ENCODE measurements at regions not wholly inside any gene's neighbourhood (a gene's known extent, or its start where the extent isn't known, plus 50 kb on each side); places are given as distances from the start of the nearest gene placed in this dataset.

DNA sequence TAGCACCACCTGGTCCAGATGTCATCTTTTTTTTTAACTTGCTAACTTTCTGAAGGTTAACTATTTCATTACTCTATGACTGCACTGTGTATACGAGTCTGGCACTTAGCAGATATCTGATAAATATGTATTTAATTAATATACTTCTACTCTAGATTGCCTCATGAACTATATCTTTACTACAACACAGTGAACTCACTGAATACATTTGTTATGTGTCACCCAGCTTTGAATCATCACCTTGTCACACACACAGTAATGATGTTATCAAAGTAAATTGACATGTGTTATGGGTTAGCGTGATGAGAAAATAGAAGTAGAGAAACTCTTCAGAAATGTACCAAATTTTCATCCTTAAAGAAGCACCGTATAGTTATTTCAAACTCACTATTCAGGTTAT, 419.3 kb upstream of the ADGRL3 start (continued):
- no peak for TF ChIP-seq GPBP1L1 (CRISPR knock-in tag; IDR thresholded peaks at IDR 0.05)
- no peak for TF ChIP-seq RARA (CRISPR knock-in tag; IDR thresholded peaks at IDR 0.05)

- Histone ChIP-seq H3K4me3 (replicated peaks in 1 of 3; ENCODE audit: insufficient read depth in 1 of 3, low read depth in 2 of 3, low read length in 3 of 3) (no peak overlapping the region), H4K20me1 (ENCODE audit: insufficient read depth, low read length) (no peaks in the 10 kb centered on the region), H3K79me2 (ENCODE audit: insufficient read depth, low read length) (no peaks in the 10 kb centered on the region), H3K27ac (ENCODE audit: extremely low read length, insufficient read depth, low read length) (no peak overlapping the region), H3K4me1 (ENCODE audit: insufficient read depth, low read length) (no peaks in the 10 kb centered on the region), H3K9me3 (ENCODE audit: low read length) (no peaks in the 10 kb centered on the region), H3K27me3 (ENCODE audit: control insufficient read depth in 1 of 2, insufficient read depth in 2 of 2, low read length in 2 of 2) (no peaks in the 10 kb centered on the region), H2AFZ (ENCODE audit: low read length) (no peak overlapping the region), H3K36me3 (replicated peaks in 1 of 2; ENCODE audit: control insufficient read depth in 1 of 2, insufficient read depth in 2 of 2, low read length in 2 of 2) (no peaks in the 10 kb centered on the region), H3K9ac (ENCODE audit: insufficient read depth, low read depth, low read length) (no peak overlapping the region), H3K4me2 (ENCODE audit: low read depth, low read length) (no peak overlapping the region)
- BruUV-seq (replicated peaks) = no TSS peak
- intact Hi-C loops (cut with micrococcal nuclease; ENCODE audit: unreplicated experiment) = no loop called here
- no peak for TF ChIP-seq ZNF337 (CRISPR knock-in tag; IDR thresholded peaks at IDR 0.05; ENCODE audit: borderline replicate concordance, low read depth)
- ATAC-seq (no peak), FAIRE-seq (no peak), DNase-seq (ENCODE audit: low spot score) (no peak)
- POLR2A ChIA-PET = no interaction called here
- CTCF ChIA-PET (ENCODE audit: low intra/inter-chr PET ratio, low total read pairs) = no interaction called here
- in situ Hi-C loops (cut with HindIII; ENCODE audit: extremely low pct_ligation_motif_present, low pct_unique_long_range_greater_than_20kb) = no loop called here
Measured at GRCh38 chr4:60790608-60791007, 409.5 kb upstream of the ADGRL3 start.

DNA sequence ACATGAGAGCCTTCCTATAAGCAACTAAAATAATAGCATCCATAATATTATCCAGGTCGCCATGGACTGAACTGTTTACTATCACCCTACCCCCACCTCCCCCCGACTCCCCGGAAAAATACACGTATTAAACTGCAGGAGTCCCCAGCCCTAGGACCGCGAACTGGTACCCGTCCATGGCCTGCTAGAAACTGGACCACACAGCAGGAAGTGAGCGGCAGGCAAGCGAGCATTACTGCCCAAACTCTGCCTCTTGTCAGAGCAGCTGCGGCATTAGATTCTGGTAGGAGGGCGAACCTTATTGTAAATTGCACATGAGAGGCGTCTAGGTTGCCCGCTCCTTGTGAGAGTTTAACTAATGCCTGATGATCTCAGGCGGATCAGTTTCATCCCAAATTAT, 405.8 kb upstream of the ADGRL3 start:
- ATAC-seq (no peak), FAIRE-seq (no peak), DNase-seq (ENCODE audit: low spot score) (no peak)
- H4K20me1 ChIP-seq (ENCODE audit: insufficient read depth, low read length) = no peaks in the 10 kb centered on the region
- TF ChIP-seq NFE2L2 (IDR thresholded peaks at IDR 0.05; ENCODE audit: low read length) = no peak
- no peak for TF ChIP-seq EHMT2 (IDR thresholded peaks at IDR 0.05; ENCODE audit: borderline replicate concordance, low read depth, low read length)
- TF ChIP-seq, protein P1, sequence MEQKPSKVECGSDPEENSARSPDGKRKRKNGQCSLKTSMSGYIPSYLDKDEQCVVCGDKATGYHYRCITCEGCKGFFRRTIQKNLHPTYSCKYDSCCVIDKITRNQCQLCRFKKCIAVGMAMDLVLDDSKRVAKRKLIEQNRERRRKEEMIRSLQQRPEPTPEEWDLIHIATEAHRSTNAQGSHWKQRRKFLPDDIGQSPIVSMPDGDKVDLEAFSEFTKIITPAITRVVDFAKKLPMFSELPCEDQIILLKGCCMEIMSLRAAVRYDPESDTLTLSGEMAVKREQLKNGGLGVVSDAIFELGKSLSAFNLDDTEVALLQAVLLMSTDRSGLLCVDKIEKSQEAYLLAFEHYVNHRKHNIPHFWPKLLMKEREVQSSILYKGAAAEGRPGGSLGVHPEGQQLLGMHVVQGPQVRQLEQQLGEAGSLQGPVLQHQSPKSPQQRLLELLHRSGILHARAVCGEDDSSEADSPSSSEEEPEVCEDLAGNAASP (CRISPR knock-in tag; IDR thresholded peaks at IDR 0.05; ENCODE audit: borderline replicate concordance) = no peak
- no peak for TF ChIP-seq TBL1XR1 (IDR thresholded peaks at IDR 0.05; ENCODE audit: borderline replicate concordance, low read length, partially characterized antibody)
- no peak for TF ChIP-seq ZNF850 (CRISPR knock-in tag; conservative IDR thresholded peaks at IDR 0.05)
- TF ChIP-seq ZNF878 (CRISPR knock-in tag; IDR thresholded peaks at IDR 0.05) = no peak
- no peak for TF ChIP-seq TEAD3 (CRISPR knock-in tag; optimal IDR thresholded peaks at IDR 0.05; ENCODE audit: borderline replicate concordance)
- TF ChIP-seq ZNF549 (CRISPR knock-in tag; IDR thresholded peaks at IDR 0.05) = no peak
- TF ChIP-seq ZNF205 (CRISPR knock-in tag; IDR thresholded peaks at IDR 0.05) = no peak
- H3K4me2 ChIP-seq (ENCODE audit: low read depth, low read length) = no peak overlapping the region
- no peaks in the 10 kb centered on the region for H3K27me3 ChIP-seq (ENCODE audit: control insufficient read depth in 1 of 2, insufficient read depth in 2 of 2, low read length in 2 of 2)
- in situ Hi-C loops (cut with HindIII; ENCODE audit: extremely low pct_ligation_motif_present, low pct_unique_long_range_greater_than_20kb) (no loop called here), intact Hi-C loops (cut with micrococcal nuclease; ENCODE audit: unreplicated experiment) (no loop called here)
- CTCF ChIA-PET (ENCODE audit: low intra/inter-chr PET ratio, low total read pairs) = no interaction called here
- H3K9ac ChIP-seq (ENCODE audit: insufficient read depth, low read depth, low read length) = no peak overlapping the region
- WGBS (ENCODE audit: low lambda C conversion rate) = 44% methylated on average over 14 of the region's 14 CpGs
- no peaks in the 10 kb centered on the region for H3K9me3 ChIP-seq (ENCODE audit: low read length)
- H3K4me3 ChIP-seq (replicated peaks in 1 of 3; ENCODE audit: insufficient read depth in 1 of 3, low read depth in 2 of 3, low read length in 3 of 3) = no peak overlapping the region
- POLR2A ChIA-PET = no interaction called here
- no peaks in the 10 kb centered on the region for H3K79me2 ChIP-seq (ENCODE audit: insufficient read depth, low read length)
- no peak overlapping the region for H2AFZ ChIP-seq (ENCODE audit: low read length)
- H3K27ac ChIP-seq (ENCODE audit: extremely low read length, insufficient read depth, low read length) = no peak overlapping the region
- no TSS peak for BruUV-seq (replicated peaks)
- no peaks in the 10 kb centered on the region for H3K4me1 ChIP-seq (ENCODE audit: insufficient read depth, low read length)
- no peaks in the 10 kb centered on the region for H3K36me3 ChIP-seq (replicated peaks in 1 of 2; ENCODE audit: control insufficient read depth in 1 of 2, insufficient read depth in 2 of 2, low read length in 2 of 2)
